Cardiac muscle cell (in vitro differentiated cells and primary cell): ENCODE measurements at regions not wholly inside any gene's neighbourhood (a gene's known extent, or its start where the extent isn't known, plus 50 kb on each side); places are given as distances from the start of the nearest gene placed in this dataset.

Experiments used
- DNase-seq, 2 donors: peaks; one replicate each; pipeline versions ENCODE4 v3.0.0 to v3.0.0-alpha.2; 2010 to 2017; ENCODE audit warnings: low read depth in 1 of 2, low spot score in 1 of 2
- H3K27ac ChIP-seq: fragments of 200-600 bp; sonication (generic); 2 replicates; pipeline ENCODE4 v1.5.1; 2016
- H3K27me3 ChIP-seq: fragments of 200-600 bp; sonication (generic); 2 replicates; pipeline ENCODE4 v1.6.0; 2016; ENCODE audit warnings: control low read depth
- H3K36me3 ChIP-seq: fragments of 200-600 bp; sonication (generic); 2 replicates; pipeline ENCODE4 v1.5.1; 2016; ENCODE audit warnings: control low read depth
- H3K4me1 ChIP-seq: fragments of 200-600 bp; sonication (generic); 2 replicates; pipeline ENCODE4 v1.8.1; 2017; ENCODE audit warnings: low read depth, mild to moderate bottlenecking, mixed run types
- H3K4me3 ChIP-seq: fragments of 200-600 bp; sonication (generic); 2 replicates; pipeline ENCODE4 v1.5.1; 2016; ENCODE audit warnings: mild to moderate bottlenecking
- H3K9me3 ChIP-seq: fragments of 200-600 bp; sonication (generic); 2 replicates; pipeline ENCODE4 v1.5.1; 2017; ENCODE audit warnings: low read depth, mild to moderate bottlenecking, control low read depth
- CTCF ChIP-seq: IDR thresholded peaks from 2 replicates; pipeline ENCODE4 v1.5.1; 2012; ENCODE audit warnings: low read depth, mild to moderate bottlenecking, low read length

- H3K27ac ChIP-seq: no peak overlapping the region
- peak in 1 of 2 donors; percentile 93 for DNase-seq
Observed at GRCh38 chr2:181364492-181365170, 92.6 kb upstream of the ITGA4 start.

GRCh38 chr2:181366675-181367175 is 90.5 kb upstream of the ITGA4 start:
- Histone ChIP-seq H3K36me3 (no peaks in the 10 kb centered on the region), H3K27ac (no peak overlapping the region), H3K9me3 (no peaks in the 10 kb centered on the region), H3K4me1 (no peaks in the 10 kb centered on the region), H3K4me3 (no peak overlapping the region), H3K27me3 (no peaks in the 10 kb centered on the region)
- no peak for TF ChIP-seq CTCF
- DNase-seq: no peak

More at GRCh38 chr2:181364492-181365170, 92.6 kb upstream of the ITGA4 start:
- no peak for TF ChIP-seq CTCF
- H3K4me3 ChIP-seq: no peak overlapping the region
- no peaks in the 10 kb centered on the region for H3K27me3 ChIP-seq
- H3K36me3 ChIP-seq: no peaks in the 10 kb centered on the region
- H3K4me1 ChIP-seq: no peaks in the 10 kb centered on the region
- no peaks in the 10 kb centered on the region for H3K9me3 ChIP-seq

- TF ChIP-seq CTCF: no peak
- no peaks in the 10 kb centered on the region for H3K9me3 ChIP-seq
- DNase-seq: no peak
- H3K27ac ChIP-seq: no peak overlapping the region
- no peaks in the 10 kb centered on the region for H3K36me3 ChIP-seq
- no peaks in the 10 kb centered on the region for H3K27me3 ChIP-seq
- H3K4me3 ChIP-seq: no peak overlapping the region
- no peaks in the 10 kb centered on the region for H3K4me1 ChIP-seq
Observed at GRCh38 chr2:181367411-181367810, 89.8 kb upstream of the ITGA4 start.

- Histone ChIP-seq H3K4me1 (no peaks in the 10 kb centered on the region), H3K27me3 (no peaks in the 10 kb centered on the region), H3K27ac (no peak overlapping the region), H3K4me3 (no peak overlapping the region), H3K9me3 (no peaks in the 10 kb centered on the region), H3K36me3 (no peaks in the 10 kb centered on the region)
- TF ChIP-seq CTCF: no peak
- DNase-seq: no peak
Observed at GRCh38 chr2:181367906-181368435, 89.2 kb upstream of the ITGA4 start.

- TF ChIP-seq CTCF: no peak
- no peaks in the 10 kb centered on the region for H3K9me3 ChIP-seq
- no peak for DNase-seq
- no peak overlapping the region for H3K4me3 ChIP-seq
- H3K27ac ChIP-seq: no peak overlapping the region
- no peaks in the 10 kb centered on the region for H3K36me3 ChIP-seq
- H3K27me3 ChIP-seq: no peaks in the 10 kb centered on the region
- no peaks in the 10 kb centered on the region for H3K4me1 ChIP-seq
Observed at GRCh38 chr2:181370126-181370525, 87.1 kb upstream of the ITGA4 start.
